MM.1S (cell line): ENCODE measurements at regions not wholly inside any gene's neighbourhood (a gene's known extent, or its start where the extent isn't known, plus 50 kb on each side); places are given as distances from the start of the nearest gene placed in this dataset.

Experiments used
- DNase-seq: peaks from one replicate; pipeline ENCODE4 v3.0.0-alpha.2; 2015
- H2AFZ ChIP-seq: fragments of 300-600 bp; sonication (generic); 2 replicates; pipeline ENCODE4 v1.6.0; 2016; ENCODE audit warnings: antibody characterized with exemption, low read length
- H3F3A ChIP-seq: fragments of 300-600 bp; sonication (generic); 2 replicates; pipeline ENCODE4 v1.6.1; 2016; ENCODE audit warnings: mild to moderate bottlenecking, antibody characterized with exemption, low read length, moderate library complexity, mixed read lengths; ENCODE audit not compliant: insufficient read depth
- H3K27ac ChIP-seq: fragments of 300-600 bp; sonication (generic); 2 replicates; pipeline ENCODE4 v1.5.1; 2016; ENCODE audit warnings: mild to moderate bottlenecking, low read length
- H3K27me3 ChIP-seq: fragments of 300-600 bp; sonication (generic); replicated peaks from 2 replicates; pipeline ENCODE4 v1.6.0; 2016; ENCODE audit warnings: low read length; ENCODE audit not compliant: insufficient read depth
- H3K36me3 ChIP-seq: fragments of 300-600 bp; sonication (generic); replicated peaks from 2 replicates; pipeline ENCODE4 v1.6.1; 2016; ENCODE audit warnings: mild to moderate bottlenecking, low read length, mixed read lengths; ENCODE audit not compliant: insufficient read depth
- H3K4me1 ChIP-seq: fragments of 300-600 bp; sonication (generic); 2 replicates; pipeline ENCODE4 v1.6.1; 2016; ENCODE audit warnings: low read length, mixed read lengths
- H3K4me2 ChIP-seq: fragments of 300-600 bp; sonication (generic); 2 replicates; pipeline ENCODE4 v1.6.0; 2016; ENCODE audit warnings: low read depth, low read length
- H3K4me3 ChIP-seq: fragments of 300-600 bp; sonication (generic); 2 replicates; pipeline ENCODE4 v1.5.1; 2016; ENCODE audit warnings: low read length, mixed read lengths
- H3K79me2 ChIP-seq: fragments of 300-600 bp; sonication (generic); 2 replicates; pipeline ENCODE4 v1.6.1; 2016; ENCODE audit warnings: mixed run types, low read length, mixed read lengths
- H3K9ac ChIP-seq: fragments of 300-600 bp; sonication (generic); 2 replicates; pipeline ENCODE4 v1.6.1; 2016; ENCODE audit warnings: low read length, mixed read lengths
- H3K9me2 ChIP-seq: fragments of 300-600 bp; sonication (generic); replicated peaks from 2 replicates; pipeline ENCODE4 v1.6.1; 2016; ENCODE audit warnings: mild to moderate bottlenecking, low read length, mixed read lengths; ENCODE audit not compliant: insufficient read depth
- H3K9me3 ChIP-seq: fragments of 300-600 bp; sonication (generic); replicated peaks from 2 replicates; pipeline ENCODE4 v1.6.1; 2016; ENCODE audit warnings: mild to moderate bottlenecking, low read length, mixed read lengths; ENCODE audit not compliant: insufficient read depth
- H4K20me1 ChIP-seq: fragments of 300-600 bp; sonication (generic); 2 replicates; pipeline ENCODE4 v1.6.1; 2016; ENCODE audit warnings: mild to moderate bottlenecking, low read length, moderate library complexity, mixed read lengths; ENCODE audit not compliant: insufficient read depth
- EZH2 ChIP-seq: fragments of 300-600 bp; sonication (generic); optimal IDR thresholded peaks from 2 replicates; pipeline ENCODE3; 2017; ENCODE audit warnings: low read depth, mild to moderate bottlenecking, antibody characterized with exemption, low read length, mixed read lengths
- EZH2phosphoT487 ChIP-seq: fragments of 300-600 bp; sonication (generic); IDR thresholded peaks from 2 replicates; pipeline ENCODE4 v1.6.1; 2018; ENCODE audit warnings: antibody characterized with exemption, low read length
- TF ChIP-seq, protein P1 (sequence below): fragments of 300-600 bp; sonication (generic); IDR thresholded peaks from 2 replicates; pipeline ENCODE4 v1.5.1; 2016; ENCODE audit warnings: antibody characterized with exemption, low read length, mixed read lengths

DNA sequence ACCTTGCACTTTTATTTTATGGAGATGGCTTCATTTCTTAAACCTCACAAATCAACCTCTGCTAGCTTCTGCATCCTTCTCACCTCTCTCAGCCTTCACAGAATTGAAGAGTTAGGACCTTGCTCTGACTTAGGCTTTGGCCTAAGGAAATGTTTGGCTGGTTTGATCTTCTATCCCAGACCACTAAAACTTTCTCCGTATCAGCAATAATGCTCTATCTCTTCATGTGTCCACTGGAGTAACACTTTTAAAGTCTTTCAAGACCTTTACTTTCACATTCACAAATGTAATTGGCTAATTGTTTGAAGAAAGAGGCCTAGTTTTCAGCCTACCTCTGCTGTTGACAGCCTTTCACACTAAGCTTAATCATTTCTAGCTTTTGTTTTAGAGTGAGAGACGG is 212.9 kb downstream of the TTLL2 start:
- H3K9me3 ChIP-seq = no peaks in the 10 kb centered on the region
- no peaks in the 10 kb centered on the region for H4K20me1 ChIP-seq
- H3K36me3 ChIP-seq = no peaks in the 10 kb centered on the region
- no peaks in the 10 kb centered on the region; the same call in 1 of the 2 replicates for H3K27me3 ChIP-seq
- no peak overlapping the region for H3K4me3 ChIP-seq
- no peak overlapping the region for H3K9ac ChIP-seq
- H3K27ac ChIP-seq = no peak overlapping the region
- TF ChIP-seq EZH2phosphoT487 (no peak), EZH2 (no peak)
- TF ChIP-seq, protein P1, sequence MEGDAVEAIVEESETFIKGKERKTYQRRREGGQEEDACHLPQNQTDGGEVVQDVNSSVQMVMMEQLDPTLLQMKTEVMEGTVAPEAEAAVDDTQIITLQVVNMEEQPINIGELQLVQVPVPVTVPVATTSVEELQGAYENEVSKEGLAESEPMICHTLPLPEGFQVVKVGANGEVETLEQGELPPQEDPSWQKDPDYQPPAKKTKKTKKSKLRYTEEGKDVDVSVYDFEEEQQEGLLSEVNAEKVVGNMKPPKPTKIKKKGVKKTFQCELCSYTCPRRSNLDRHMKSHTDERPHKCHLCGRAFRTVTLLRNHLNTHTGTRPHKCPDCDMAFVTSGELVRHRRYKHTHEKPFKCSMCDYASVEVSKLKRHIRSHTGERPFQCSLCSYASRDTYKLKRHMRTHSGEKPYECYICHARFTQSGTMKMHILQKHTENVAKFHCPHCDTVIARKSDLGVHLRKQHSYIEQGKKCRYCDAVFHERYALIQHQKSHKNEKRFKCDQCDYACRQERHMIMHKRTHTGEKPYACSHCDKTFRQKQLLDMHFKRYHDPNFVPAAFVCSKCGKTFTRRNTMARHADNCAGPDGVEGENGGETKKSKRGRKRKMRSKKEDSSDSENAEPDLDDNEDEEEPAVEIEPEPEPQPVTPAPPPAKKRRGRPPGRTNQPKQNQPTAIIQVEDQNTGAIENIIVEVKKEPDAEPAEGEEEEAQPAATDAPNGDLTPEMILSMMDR = no peak
- no peak for DNase-seq
- H2AFZ ChIP-seq = no peak overlapping the region
- no peaks in the 10 kb centered on the region for H3K4me1 ChIP-seq
- H3K79me2 ChIP-seq = no peaks in the 10 kb centered on the region
- no peaks in the 10 kb centered on the region for H3K9me2 ChIP-seq
- no peak overlapping the region for H3K4me2 ChIP-seq
- no peaks in the 10 kb centered on the region for H3F3A ChIP-seq

DNA sequence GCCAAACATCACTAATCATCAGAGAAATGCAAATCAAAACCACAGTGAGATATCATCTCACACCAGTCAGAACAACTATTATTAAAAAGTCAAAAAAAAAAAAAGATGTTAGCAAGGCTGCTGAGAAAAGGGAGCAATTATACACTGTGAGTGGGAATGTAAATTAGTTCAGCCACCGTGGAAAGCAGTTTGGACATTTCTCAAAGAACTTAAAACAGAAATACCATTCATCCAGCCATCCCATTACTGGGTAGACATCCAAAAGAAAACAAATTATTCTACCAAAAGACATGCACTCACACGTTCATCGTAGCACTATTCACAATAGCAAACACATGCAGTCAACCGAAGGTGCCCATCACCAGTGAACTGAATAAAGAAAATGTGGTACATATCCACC is 213.9 kb downstream of the TTLL2 start:
- no peaks in the 10 kb centered on the region for H4K20me1 ChIP-seq
- H3K9me2 ChIP-seq = no peaks in the 10 kb centered on the region
- H3K4me1 ChIP-seq = no peaks in the 10 kb centered on the region
- H3K27ac ChIP-seq = no peak overlapping the region
- no peak overlapping the region for H3K4me2 ChIP-seq
- no peak for DNase-seq
- no peak for TF ChIP-seq EZH2phosphoT487
- TF ChIP-seq, protein P1 = no peak
- no peak for TF ChIP-seq EZH2
- no peaks in the 10 kb centered on the region for H3K36me3 ChIP-seq
- H3K9ac ChIP-seq = no peak overlapping the region
- no peaks in the 10 kb centered on the region for H3K9me3 ChIP-seq
- H3K27me3 ChIP-seq = no peaks in the 10 kb centered on the region
- no peak overlapping the region for H3K4me3 ChIP-seq
- H3K79me2 ChIP-seq = no peaks in the 10 kb centered on the region
- no peak overlapping the region for H2AFZ ChIP-seq
- no peaks in the 10 kb centered on the region for H3F3A ChIP-seq

DNA sequence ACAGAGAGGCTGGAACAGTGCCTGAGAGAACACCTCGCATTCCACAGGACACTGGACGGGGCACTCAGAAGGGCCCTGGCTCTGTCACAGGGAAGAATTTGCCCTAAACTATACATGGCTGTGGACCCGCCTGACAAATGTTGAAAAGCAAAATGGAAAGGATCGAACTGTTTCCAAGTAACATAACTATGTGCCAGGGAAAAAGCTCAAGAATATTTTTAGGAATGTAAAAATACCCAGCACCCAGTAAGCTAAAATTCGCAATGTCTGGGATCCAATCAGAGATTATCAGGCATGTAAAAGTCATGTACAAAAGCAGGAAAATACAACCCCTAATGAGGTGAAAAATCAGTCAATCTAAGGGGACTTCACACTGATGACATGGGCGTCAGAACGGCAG is 215.9 kb downstream of the TTLL2 start:
- no peak for DNase-seq
- H3K27me3 ChIP-seq = no peaks in the 10 kb centered on the region
- H4K20me1 ChIP-seq = no peaks in the 10 kb centered on the region
- no peaks in the 10 kb centered on the region for H3K4me1 ChIP-seq
- H3K4me2 ChIP-seq = no peak overlapping the region
- H3K36me3 ChIP-seq = no peaks in the 10 kb centered on the region
- H3F3A ChIP-seq = no peaks in the 10 kb centered on the region
- no peaks in the 10 kb centered on the region for H3K9me2 ChIP-seq
- no peaks in the 10 kb centered on the region for H3K9me3 ChIP-seq
- no peaks in the 10 kb centered on the region for H3K79me2 ChIP-seq
- TF ChIP-seq EZH2 (no peak), EZH2phosphoT487 (no peak)
- TF ChIP-seq, protein P1 = no peak
- H3K27ac ChIP-seq = no peak overlapping the region
- H3K4me3 ChIP-seq = no peak overlapping the region
- H3K9ac ChIP-seq = no peak overlapping the region
- H2AFZ ChIP-seq = no peak overlapping the region
